GM23338 (cell line): ENCODE measurements at regions not wholly inside any gene's neighbourhood (a gene's known extent, or its start where the extent isn't known, plus 50 kb on each side); places are given as distances from the start of the nearest gene placed in this dataset.

Experiments
- ATAC-seq: fragments of 200-7000 bp; cut with Tn5 transposase; 3 replicates; pipeline ENCODE4 v1.9.1; 2020
- DNase-seq: peaks from one replicate; pipeline ENCODE4 v3.0.0-alpha.2; 2015; ENCODE audit warnings: low spot score
- H2AFZ ChIP-seq: fragments of 200-600 bp; sonication (generic); 2 replicates; pipeline ENCODE4 v1.8.0; 2016; ENCODE audit warnings: antibody characterized with exemption, mild to moderate bottlenecking, moderate library complexity
- H3F3A ChIP-seq: fragments of 200-600 bp; sonication (generic); replicated peaks from 2 replicates; pipeline ENCODE4 v1.8.0; 2017; ENCODE audit warnings: antibody characterized with exemption, mixed run types, low read depth
- H3K27ac ChIP-seq: fragments of 200-600 bp; sonication (generic); 2 replicates; pipeline ENCODE4 v1.6.1; 2016; ENCODE audit warnings: low read depth
- H3K27me3 ChIP-seq: fragments of 200-600 bp; sonication (generic); 2 replicates; pipeline ENCODE4 v1.8.0; 2016; ENCODE audit warnings: mild to moderate bottlenecking, mixed run types, moderate library complexity; ENCODE audit not compliant: insufficient read depth
- H3K36me3 ChIP-seq: fragments of 200-600 bp; sonication (generic); 2 replicates; pipeline ENCODE4 v1.8.0; 2016; ENCODE audit warnings: mild to moderate bottlenecking; ENCODE audit not compliant: insufficient read depth
- H3K4me1 ChIP-seq: fragments of 200-600 bp; sonication (generic); 2 replicates; pipeline ENCODE4 v1.8.0; 2016; ENCODE audit warnings: mild to moderate bottlenecking, moderate library complexity; ENCODE audit not compliant: insufficient read depth
- H3K4me2 ChIP-seq: fragments of 200-600 bp; sonication (generic); 2 replicates; pipeline ENCODE4 v1.7.1; 2017; ENCODE audit warnings: mixed run types
- H3K4me3 ChIP-seq: fragments of 200-600 bp; sonication (generic); 2 replicates; pipeline ENCODE4 v1.6.1; 2016; ENCODE audit warnings: mixed run types
- H3K79me2 ChIP-seq: fragments of 200-600 bp; sonication (generic); replicated peaks from 2 replicates; pipeline ENCODE4 v1.8.0; 2017; ENCODE audit warnings: mild to moderate bottlenecking; ENCODE audit not compliant: insufficient read depth
- H3K9me2 ChIP-seq: fragments of 200-600 bp; sonication (generic); 2 replicates; pipeline ENCODE4 v1.8.0; 2017; ENCODE audit not compliant: insufficient read depth
- H4K20me1 ChIP-seq: fragments of 200-600 bp; sonication (generic); replicated peaks from 2 replicates; pipeline ENCODE4 v1.8.0; 2017; ENCODE audit warnings: mild to moderate bottlenecking; ENCODE audit not compliant: insufficient read depth
- H3K27ac Mint-ChIP-seq: 2 replicates; pipeline ENCODE4 v1.8.0; 2020; ENCODE audit warnings: inconsistent platforms, mild to moderate bottlenecking, moderate library complexity, mixed read lengths
- H3K27me3 Mint-ChIP-seq: 3 replicates; pipeline ENCODE4 v1.8.0; 2022; ENCODE audit warnings: low read depth, mild to moderate bottlenecking, moderate library complexity, mixed read lengths, inconsistent platforms; ENCODE audit not compliant: insufficient read depth, poor library complexity
- H3K36me3 Mint-ChIP-seq: 3 replicates; pipeline ENCODE4 v1.8.0; 2021; ENCODE audit warnings: low read depth, mild to moderate bottlenecking, inconsistent platforms, moderate library complexity, mixed read lengths
- H3K4me1 Mint-ChIP-seq: 3 replicates; pipeline ENCODE4 v1.8.0; 2020; ENCODE audit warnings: mild to moderate bottlenecking, inconsistent platforms, mixed read lengths
- H3K4me3 Mint-ChIP-seq: 3 replicates; pipeline ENCODE4 v1.8.0; 2021; ENCODE audit warnings: moderate library complexity, mild to moderate bottlenecking, inconsistent platforms, mixed read lengths
- H3K9me3 Mint-ChIP-seq: 3 replicates; pipeline ENCODE4 v1.8.0; 2020; ENCODE audit warnings: moderate library complexity, mild to moderate bottlenecking, inconsistent platforms, mixed read lengths
- CREB1 ChIP-seq: fragments of 250-450 bp; sonication (Bioruptor Pico); IDR thresholded peaks from 2 replicates; pipeline ENCODE4 v1.5.0; 2020; ENCODE audit warnings: low read depth, mild to moderate bottlenecking, moderate library complexity
- CTCF ChIP-seq, 2 experiments: fragments of 200-600 bp in 1 of 2; sonication (generic) in 1 of 2; conservative IDR thresholded peaks; 2 replicates each; pipeline versions ENCODE4 v1.5.1 to v1.6.1; 2016 to 2017; ENCODE audit warnings: antibody characterized with exemption in 2 of 2, low read depth in 2 of 2, mild to moderate bottlenecking in 2 of 2, moderate library complexity in 1 of 2
- ETS1 ChIP-seq: IDR thresholded peaks from 2 replicates; pipeline ENCODE4 v1.6.1; 2016; ENCODE audit warnings: antibody characterized with exemption
- EZH2 ChIP-seq: fragments of 200-600 bp; sonication (generic); IDR thresholded peaks from one replicate; pipeline ENCODE4 v1.8.0; 2017; ENCODE audit warnings: antibody characterized with exemption, mild to moderate bottlenecking, low read depth; ENCODE audit not compliant: unreplicated experiment
- EZH2phosphoT487 ChIP-seq: fragments of 200-600 bp; sonication (generic); IDR thresholded peaks from one replicate; pipeline ENCODE4 v1.8.1; 2018; ENCODE audit warnings: antibody characterized with exemption; ENCODE audit not compliant: unreplicated experiment
- JUNB ChIP-seq: IDR thresholded peaks from one replicate; pipeline ENCODE4 v1.6.1; 2016; ENCODE audit warnings: antibody characterized with exemption; ENCODE audit not compliant: unreplicated experiment
- NANOG ChIP-seq: IDR thresholded peaks from 2 replicates; pipeline ENCODE4 v1.6.1; 2016; ENCODE audit warnings: antibody characterized with exemption, borderline replicate concordance
- POLR2AphosphoS5 ChIP-seq: IDR thresholded peaks from 2 replicates; pipeline ENCODE4 v1.6.1; 2016; ENCODE audit warnings: antibody characterized with exemption, low read depth
- STAT1 ChIP-seq: IDR thresholded peaks from one replicate; pipeline ENCODE4 v1.6.1; 2016; ENCODE audit warnings: antibody characterized with exemption; ENCODE audit not compliant: unreplicated experiment
- ZNF331 ChIP-seq: fragments of 250-450 bp; sonication (Bioruptor Pico); IDR thresholded peaks from 2 replicates; pipeline ENCODE4 v1.5.0; 2020; ENCODE audit warnings: low read depth, mild to moderate bottlenecking, moderate library complexity
- ZNF462 ChIP-seq: fragments of 250-450 bp; sonication (Bioruptor Pico); IDR thresholded peaks from 2 replicates; pipeline ENCODE4 v1.5.0; 2020; ENCODE audit warnings: mild to moderate bottlenecking, moderate library complexity

GRCh38 chr15:97502038-97502437 lies 458.5 kb upstream of the ARRDC4 start (continued):
- TF ChIP-seq JUNB = no peak
- no peak for TF ChIP-seq EZH2phosphoT487
- TF ChIP-seq ETS1 = no peak

GRCh38 chr15:97504031-97504792 lies 456.3 kb upstream of the ARRDC4 start:
- Histone ChIP-seq H3F3A (no peaks in the 10 kb centered on the region), H2AFZ (no peak overlapping the region), H3K4me1 (no peaks in the 10 kb centered on the region), H3K4me2 (no peak overlapping the region), H3K9me2 (no peaks in the 10 kb centered on the region; the same call in 1 of the 2 replicates), H3K27ac (no peak overlapping the region), H3K79me2 (no peaks in the 10 kb centered on the region), H3K4me3 (no peak overlapping the region), H3K36me3 (no peaks in the 10 kb centered on the region), H4K20me1 (no peaks in the 10 kb centered on the region), H3K27me3 (no peaks in the 10 kb centered on the region)
- H3K36me3 Mint-ChIP-seq = no peaks in the 10 kb centered on the region
- no peak overlapping the region for H3K27ac Mint-ChIP-seq
- DNase-seq (no peak), ATAC-seq (no peak)
- H3K27me3 Mint-ChIP-seq = no peaks in the 10 kb centered on the region
- H3K4me1 Mint-ChIP-seq = no peaks in the 10 kb centered on the region
- H3K4me3 Mint-ChIP-seq = no peak overlapping the region
- no peaks in the 10 kb centered on the region for H3K9me3 Mint-ChIP-seq
- TF ChIP-seq CTCF (conservative IDR thresholded peaks at IDR 0.05; ENCODE audit: low read depth in 2 of 2) = no peak
- no peak for TF ChIP-seq ZNF462 (CRISPR knock-in tag)
- TF ChIP-seq EZH2 = no peak
- TF ChIP-seq ETS1 = no peak
- no peak for TF ChIP-seq EZH2phosphoT487
- TF ChIP-seq NANOG = no peak
- no peak for TF ChIP-seq STAT1
- no peak for TF ChIP-seq ZNF331
- no peak for TF ChIP-seq CREB1 (CRISPR knock-in tag)
- no peak for TF ChIP-seq JUNB
- TF ChIP-seq POLR2AphosphoS5 = no peak
